ENCODE measurements at regions not wholly inside any gene's neighbourhood (a gene's known extent, or its start where the extent isn't known, plus 50 kb on each side); places are given as distances from the start of the nearest gene placed in this dataset.
"Not testable (repeated sequence)": the region's sequence is repeated elsewhere in the genome, so short reads cannot be mapped to it uniquely, and the experiment has no call there.

GRCh38 chr6:145110109-145110508 lies 625.2 kb downstream of the EPM2A start:
- in situ Hi-C loops (cut with HindIII; ENCODE audit: low pct_ligation_motif_present, low pct_unique_long_range_greater_than_20kb, low sequenced_read_pairs): no loop called here
- no peak for DNase-seq

- DNase-seq; in situ Hi-C loops (cut with HindIII; ENCODE audit: low pct_ligation_motif_present, low pct_unique_long_range_greater_than_20kb, low sequenced_read_pairs): not testable (repeated sequence)
These were observed 623.9 kb downstream of the EPM2A start for GRCh38 chr6:145111407-145111806.

GRCh38 chr6:145112711-145113148 lies 622.6 kb downstream of the EPM2A start:
- in situ Hi-C loops (cut with HindIII; ENCODE audit: low pct_ligation_motif_present, low pct_unique_long_range_greater_than_20kb, low sequenced_read_pairs): no loop called here

GRCh38 chr6:145115638-145116037 lies 619.7 kb downstream of the EPM2A start:
- in situ Hi-C loops (cut with HindIII; ENCODE audit: low pct_ligation_motif_present, low pct_unique_long_range_greater_than_20kb, low sequenced_read_pairs): no loop called here
- no peak for DNase-seq

More at GRCh38 chr6:145112711-145113148, 622.6 kb downstream of the EPM2A start:
- DNase-seq: no peak

GRCh38 chr6:145116591-145117178 lies 618.6 kb downstream of the EPM2A start:
- in situ Hi-C loops (cut with HindIII; ENCODE audit: low pct_ligation_motif_present, low pct_unique_long_range_greater_than_20kb, low sequenced_read_pairs): no loop called here
- no peak for DNase-seq

GRCh38 chr6:145118224-145118623 lies 617.1 kb downstream of the EPM2A start:
- in situ Hi-C loops (cut with HindIII; ENCODE audit: low pct_ligation_motif_present, low pct_unique_long_range_greater_than_20kb, low sequenced_read_pairs): no loop called here
- no peak for DNase-seq

- in situ Hi-C loops (cut with HindIII; ENCODE audit: low pct_ligation_motif_present, low pct_unique_long_range_greater_than_20kb, low sequenced_read_pairs): no loop called here
- no peak for DNase-seq
These were observed 616.2 kb downstream of the EPM2A start for GRCh38 chr6:145119081-145119480.

GRCh38 chr6:145132709-145133108 lies 602.6 kb downstream of the EPM2A start:
- in situ Hi-C loops (cut with HindIII; ENCODE audit: low pct_ligation_motif_present, low pct_unique_long_range_greater_than_20kb, low sequenced_read_pairs): no loop called here
- no peak for DNase-seq

GRCh38 chr6:145135702-145136101 lies 599.6 kb downstream of the EPM2A start:
- in situ Hi-C loops (cut with HindIII; ENCODE audit: low pct_ligation_motif_present, low pct_unique_long_range_greater_than_20kb, low sequenced_read_pairs): no loop called here
- DNase-seq: no peak

GRCh38 chr6:145137425-145137824 lies 597.9 kb downstream of the EPM2A start:
- in situ Hi-C loops (cut with HindIII; ENCODE audit: low pct_ligation_motif_present, low pct_unique_long_range_greater_than_20kb, low sequenced_read_pairs): no loop called here
- DNase-seq: peak; percentile 10

GRCh38 chr6:145138469-145139139 lies 596.7 kb downstream of the EPM2A start:
- DNase-seq: no peak
- in situ Hi-C loops (cut with HindIII; ENCODE audit: low pct_ligation_motif_present, low pct_unique_long_range_greater_than_20kb, low sequenced_read_pairs): no loop called here

GRCh38 chr6:145139140-145139850 lies 596.0 kb downstream of the EPM2A start:
- in situ Hi-C loops (cut with HindIII; ENCODE audit: low pct_ligation_motif_present, low pct_unique_long_range_greater_than_20kb, low sequenced_read_pairs): no loop called here
- no peak for DNase-seq

GRCh38 chr6:145139895-145140294 lies 595.4 kb downstream of the EPM2A start:
- in situ Hi-C loops (cut with HindIII; ENCODE audit: low pct_ligation_motif_present, low pct_unique_long_range_greater_than_20kb, low sequenced_read_pairs): no loop called here
- no peak for DNase-seq

GRCh38 chr6:145141572-145141971 lies 593.7 kb downstream of the EPM2A start:
- in situ Hi-C loops (cut with HindIII; ENCODE audit: low pct_ligation_motif_present, low pct_unique_long_range_greater_than_20kb, low sequenced_read_pairs): no loop called here
- DNase-seq: no peak

GRCh38 chr6:145142958-145143357 lies 592.4 kb downstream of the EPM2A start:
- DNase-seq: no peak
- in situ Hi-C loops (cut with HindIII; ENCODE audit: low pct_ligation_motif_present, low pct_unique_long_range_greater_than_20kb, low sequenced_read_pairs): no loop called here

GRCh38 chr6:145143379-145143778 lies 591.9 kb downstream of the EPM2A start:
- in situ Hi-C loops (cut with HindIII; ENCODE audit: low pct_ligation_motif_present, low pct_unique_long_range_greater_than_20kb, low sequenced_read_pairs): no loop called here
- no peak for DNase-seq

GRCh38 chr6:145147559-145147958 lies 587.8 kb downstream of the EPM2A start:
- in situ Hi-C loops (cut with HindIII; ENCODE audit: low pct_ligation_motif_present, low pct_unique_long_range_greater_than_20kb, low sequenced_read_pairs): no loop called here
- peak; percentile 15 for DNase-seq

GRCh38 chr6:145147981-145148749 lies 587.2 kb downstream of the EPM2A start:
- DNase-seq: peak; percentile 78
- in situ Hi-C loops (cut with HindIII; ENCODE audit: low pct_ligation_motif_present, low pct_unique_long_range_greater_than_20kb, low sequenced_read_pairs): no loop called here

GRCh38 chr6:145148776-145149175 lies 586.5 kb downstream of the EPM2A start:
- DNase-seq: no peak
- in situ Hi-C loops (cut with HindIII; ENCODE audit: low pct_ligation_motif_present, low pct_unique_long_range_greater_than_20kb, low sequenced_read_pairs): no loop called here

Measured in ACHN (cell line).